ENCODE measurements at regions not wholly inside any gene's neighbourhood (a gene's known extent, or its start where the extent isn't known, plus 50 kb on each side); places are given as distances from the start of the nearest gene placed in this dataset.
"Not testable (repeated sequence)": the region's sequence is repeated elsewhere in the genome, so short reads cannot be mapped to it uniquely, and the experiment has no call there.

DNA sequence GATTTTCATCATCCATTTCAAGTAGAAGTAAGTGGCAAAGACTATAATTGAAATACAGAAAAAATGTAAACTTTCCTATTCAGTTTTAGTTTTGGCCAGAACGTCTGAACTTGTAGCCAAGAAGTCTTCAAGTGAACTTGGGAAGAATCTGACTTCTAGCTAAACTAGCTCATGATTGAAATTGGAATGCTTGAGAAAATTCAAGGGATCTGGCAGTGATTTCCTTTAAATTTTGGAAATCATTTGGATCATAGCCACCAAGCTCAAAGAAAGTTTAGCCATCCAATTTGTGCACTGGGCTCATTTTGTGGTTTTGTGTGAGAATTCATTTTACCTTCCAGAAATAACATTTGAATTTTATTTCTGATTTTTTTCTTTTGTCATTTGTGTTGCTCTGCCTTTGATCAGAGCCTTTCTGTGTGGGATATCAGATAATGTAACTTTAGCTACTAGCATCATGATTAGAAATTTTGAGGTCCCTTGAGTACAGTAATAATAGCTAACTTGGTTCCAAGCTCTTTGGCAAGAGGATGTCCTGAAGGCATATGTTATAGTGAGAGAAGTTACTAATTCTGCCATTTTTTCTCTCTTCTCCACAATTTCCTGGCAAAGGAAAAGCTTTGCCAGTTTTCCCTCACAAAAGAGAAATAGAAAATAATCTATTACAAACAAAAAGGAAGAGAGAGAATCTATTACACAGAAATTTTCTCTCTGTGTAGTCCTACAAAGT is 2123.7 kb upstream of the RAG2 start:
- no peak for DNase-seq
- Histone ChIP-seq H4K20me1 (ENCODE audit: insufficient read depth, low read depth, low read length) (no peaks in the 10 kb centered on the region), H3K9me3 (ENCODE audit: low read length) (peaks cover 27% of the 10 kb centered on the region; the same call in 1 of the 2 replicates), H2AFZ (ENCODE audit: low read length) (no peak overlapping the region), H3K27ac (ENCODE audit: low read length) (no peak overlapping the region), H3K36me3 (ENCODE audit: insufficient read depth, low read length) (no peaks in the 10 kb centered on the region), H3K4me3 (ENCODE audit: low read length) (no peak overlapping the region), H3K4me1 (ENCODE audit: low read length) (no peaks in the 10 kb centered on the region), H3K27me3 (ENCODE audit: low read length) (no peaks in the 10 kb centered on the region), H3K9me2 (replicated peaks; ENCODE audit: insufficient read depth, low read length) (no peaks in the 10 kb centered on the region), H3K9ac (ENCODE audit: low read length) (no peak overlapping the region), H3K79me2 (ENCODE audit: low read length) (no peaks in the 10 kb centered on the region), H3K4me2 (ENCODE audit: low read depth, low read length, poor library complexity, severe bottlenecking) (no peak overlapping the region)

DNA sequence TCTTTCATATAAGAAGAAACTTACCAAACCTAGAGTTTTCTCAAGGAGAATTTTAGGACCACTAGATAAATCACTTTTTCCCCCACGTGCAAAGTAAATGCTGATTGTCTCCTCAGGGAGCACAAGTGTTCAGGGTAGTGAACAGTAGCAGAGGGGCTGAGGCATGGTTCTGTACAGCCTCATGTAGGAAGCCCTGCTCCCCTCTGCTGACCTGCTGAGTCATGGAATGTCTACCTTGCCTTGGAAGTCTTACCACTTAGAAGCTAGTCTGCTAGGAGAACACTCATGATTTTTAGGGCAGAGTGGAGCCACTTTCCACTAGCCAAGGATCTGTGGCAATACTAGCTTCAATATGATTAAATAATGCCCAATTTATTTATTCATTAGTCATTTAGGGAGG is 2120.6 kb upstream of the RAG2 start:
- H3K9me2 ChIP-seq (replicated peaks; ENCODE audit: insufficient read depth, low read length), result no peaks in the 10 kb centered on the region
- no peaks in the 10 kb centered on the region for H4K20me1 ChIP-seq (ENCODE audit: insufficient read depth, low read depth, low read length)
- H3K4me2 ChIP-seq (ENCODE audit: low read depth, low read length, poor library complexity, severe bottlenecking), result no peak overlapping the region
- no peaks in the 10 kb centered on the region for H3K79me2 ChIP-seq (ENCODE audit: low read length)
- no peak overlapping the region for H3K9ac ChIP-seq (ENCODE audit: low read length)
- H3K4me3 ChIP-seq (ENCODE audit: low read length), result no peak overlapping the region
- no peaks in the 10 kb centered on the region for H3K27me3 ChIP-seq (ENCODE audit: low read length)
- no peak overlapping the region for H3K27ac ChIP-seq (ENCODE audit: low read length)
- H2AFZ ChIP-seq (ENCODE audit: low read length), result no peak overlapping the region
- H3K4me1 ChIP-seq (ENCODE audit: low read length), result no peaks in the 10 kb centered on the region
- H3K36me3 ChIP-seq (ENCODE audit: insufficient read depth, low read length), result no peaks in the 10 kb centered on the region
- DNase-seq, result no peak
- peaks cover 50% of the 10 kb centered on the region; the same call in 1 of the 2 replicates for H3K9me3 ChIP-seq (ENCODE audit: low read length)

DNA sequence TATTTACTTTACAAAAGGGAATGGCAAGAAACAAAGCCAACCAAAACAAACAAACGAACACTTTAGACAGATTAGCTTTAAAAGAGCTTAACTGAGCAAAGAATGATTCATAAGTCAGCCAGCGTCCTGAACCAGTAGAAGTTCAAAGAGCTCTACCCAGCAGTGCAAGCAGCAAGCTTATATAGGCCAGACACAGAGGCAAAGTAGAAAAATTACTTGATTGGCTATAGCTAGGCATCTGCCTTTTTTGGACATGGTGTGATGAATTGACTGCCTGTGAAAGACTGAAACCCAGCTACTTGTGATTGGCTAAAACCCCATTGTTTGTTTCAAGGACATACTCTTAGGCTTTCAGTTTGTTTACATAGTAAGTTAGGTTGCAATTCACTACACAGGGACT is 2120.0 kb upstream of the RAG2 start:
- no peaks in the 10 kb centered on the region for H3K79me2 ChIP-seq (ENCODE audit: low read length)
- no peak overlapping the region for H2AFZ ChIP-seq (ENCODE audit: low read length)
- H3K9me2 ChIP-seq (replicated peaks; ENCODE audit: insufficient read depth, low read length), result no peaks in the 10 kb centered on the region
- no peaks in the 10 kb centered on the region for H3K36me3 ChIP-seq (ENCODE audit: insufficient read depth, low read length)
- H3K4me3 ChIP-seq (ENCODE audit: low read length), result no peak overlapping the region
- no peak for DNase-seq
- no peaks in the 10 kb centered on the region for H3K27me3 ChIP-seq (ENCODE audit: low read length)
- H3K4me2 ChIP-seq (ENCODE audit: low read depth, low read length, poor library complexity, severe bottlenecking), result no peak overlapping the region
- H3K4me1 ChIP-seq (ENCODE audit: low read length), result no peaks in the 10 kb centered on the region
- peaks cover 52% of the 10 kb centered on the region; the same call in 1 of the 2 replicates for H3K9me3 ChIP-seq (ENCODE audit: low read length)
- no peak overlapping the region for H3K27ac ChIP-seq (ENCODE audit: low read length)
- no peak overlapping the region for H3K9ac ChIP-seq (ENCODE audit: low read length)
- H4K20me1 ChIP-seq (ENCODE audit: insufficient read depth, low read depth, low read length), result no peaks in the 10 kb centered on the region

DNA sequence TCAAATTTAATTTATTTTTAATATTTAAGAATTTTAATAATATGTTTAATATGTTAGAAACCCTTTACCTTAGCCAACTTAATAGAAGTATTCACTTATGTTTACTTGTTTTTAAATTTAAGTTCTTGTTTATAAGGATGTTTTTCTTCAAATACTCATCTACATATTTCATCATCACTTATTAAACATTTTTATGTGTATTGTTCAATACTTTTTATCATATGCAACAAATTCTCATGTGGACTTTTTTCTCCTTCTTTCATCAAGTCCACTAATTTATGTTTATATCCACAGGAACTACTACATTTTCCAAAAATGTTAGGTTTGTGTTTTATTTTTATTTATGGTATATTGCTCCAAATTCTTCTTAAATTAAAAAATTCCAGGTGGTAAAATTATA is 2113.1 kb upstream of the RAG2 start:
- no peaks in the 10 kb centered on the region for H3K9me2 ChIP-seq (replicated peaks; ENCODE audit: insufficient read depth, low read length)
- DNase-seq, result no peak
- H3K4me1 ChIP-seq (ENCODE audit: low read length), result no peaks in the 10 kb centered on the region
- H3K9ac ChIP-seq (ENCODE audit: low read length), result no peak overlapping the region
- no peak overlapping the region for H2AFZ ChIP-seq (ENCODE audit: low read length)
- H3K4me3 ChIP-seq (ENCODE audit: low read length), result no peak overlapping the region
- no peaks in the 10 kb centered on the region for H3K36me3 ChIP-seq (ENCODE audit: insufficient read depth, low read length)
- H3K79me2 ChIP-seq (ENCODE audit: low read length), result no peaks in the 10 kb centered on the region
- H3K4me2 ChIP-seq (ENCODE audit: low read depth, low read length, poor library complexity, severe bottlenecking), result no peak overlapping the region
- H3K27me3 ChIP-seq (ENCODE audit: low read length), result no peaks in the 10 kb centered on the region
- H4K20me1 ChIP-seq (ENCODE audit: insufficient read depth, low read depth, low read length), result no peaks in the 10 kb centered on the region
- peaks cover 30% of the 10 kb centered on the region for H3K9me3 ChIP-seq (ENCODE audit: low read length)
- no peak overlapping the region for H3K27ac ChIP-seq (ENCODE audit: low read length)

DNA sequence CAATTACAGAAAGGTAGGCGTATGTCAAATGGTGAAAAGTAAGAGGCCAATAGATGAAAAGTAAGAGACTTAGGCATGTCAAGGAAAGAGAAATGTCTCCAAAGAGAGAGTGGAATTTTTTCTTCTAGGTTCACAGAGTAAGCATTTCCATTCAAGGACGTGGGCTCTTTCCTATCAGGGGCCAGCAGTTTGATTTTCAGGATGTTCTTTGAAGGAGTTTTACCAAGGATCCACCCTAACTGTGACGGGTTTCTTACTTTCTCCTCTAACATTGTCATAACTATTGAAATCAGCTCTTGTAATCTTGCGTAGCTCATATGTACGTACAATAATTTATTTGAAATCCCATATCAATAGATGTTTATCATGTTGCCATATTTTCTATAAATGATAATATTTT is 2112.2 kb upstream of the RAG2 start:
- no peak overlapping the region for H2AFZ ChIP-seq (ENCODE audit: low read length)
- H3K27ac ChIP-seq (ENCODE audit: low read length), result no peak overlapping the region
- H3K4me3 ChIP-seq (ENCODE audit: low read length), result no peak overlapping the region
- DNase-seq, result no peak
- no peaks in the 10 kb centered on the region for H3K4me1 ChIP-seq (ENCODE audit: low read length)
- peaks cover 28% of the 10 kb centered on the region for H3K9me3 ChIP-seq (ENCODE audit: low read length)
- H3K9ac ChIP-seq (ENCODE audit: low read length), result no peak overlapping the region
- no peaks in the 10 kb centered on the region for H4K20me1 ChIP-seq (ENCODE audit: insufficient read depth, low read depth, low read length)
- H3K79me2 ChIP-seq (ENCODE audit: low read length), result no peaks in the 10 kb centered on the region
- no peak overlapping the region for H3K4me2 ChIP-seq (ENCODE audit: low read depth, low read length, poor library complexity, severe bottlenecking)
- no peaks in the 10 kb centered on the region for H3K9me2 ChIP-seq (replicated peaks; ENCODE audit: insufficient read depth, low read length)
- H3K36me3 ChIP-seq (ENCODE audit: insufficient read depth, low read length), result no peaks in the 10 kb centered on the region
- no peaks in the 10 kb centered on the region for H3K27me3 ChIP-seq (ENCODE audit: low read length)

DNA sequence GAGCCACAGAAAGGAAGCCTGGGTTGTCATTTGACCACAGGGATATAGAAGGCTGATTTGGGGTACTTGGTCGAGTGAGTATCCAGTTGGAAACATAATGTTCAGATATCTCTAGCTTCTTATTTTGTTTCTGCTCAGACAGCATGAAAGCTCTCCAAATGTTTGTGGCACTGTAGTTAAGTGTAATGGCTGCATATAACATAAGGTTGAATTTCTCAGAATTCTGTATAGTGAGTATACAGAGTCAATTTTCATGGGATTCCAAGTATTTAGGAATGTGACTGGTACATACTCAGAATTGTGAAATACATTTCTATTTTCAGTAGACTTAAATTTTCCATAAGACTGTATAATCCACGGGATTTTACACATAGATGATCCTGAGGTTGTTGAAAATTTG is 2102.1 kb upstream of the RAG2 start:
- Histone ChIP-seq H3K4me2 (ENCODE audit: low read depth, low read length, poor library complexity, severe bottlenecking) (no peak overlapping the region), H3K27me3 (ENCODE audit: low read length) (no peaks in the 10 kb centered on the region), H3K9me3 (ENCODE audit: low read length) (peaks cover 21% of the 10 kb centered on the region), H2AFZ (ENCODE audit: low read length) (no peak overlapping the region), H3K4me3 (ENCODE audit: low read length) (no peak overlapping the region), H3K9me2 (replicated peaks; ENCODE audit: insufficient read depth, low read length) (no peaks in the 10 kb centered on the region), H3K36me3 (ENCODE audit: insufficient read depth, low read length) (no peaks in the 10 kb centered on the region), H3K27ac (ENCODE audit: low read length) (no peak overlapping the region), H3K79me2 (ENCODE audit: low read length) (no peaks in the 10 kb centered on the region), H4K20me1 (ENCODE audit: insufficient read depth, low read depth, low read length) (no peaks in the 10 kb centered on the region), H3K9ac (ENCODE audit: low read length) (no peak overlapping the region), H3K4me1 (ENCODE audit: low read length) (no peaks in the 10 kb centered on the region)
- DNase-seq, result no peak

DNA sequence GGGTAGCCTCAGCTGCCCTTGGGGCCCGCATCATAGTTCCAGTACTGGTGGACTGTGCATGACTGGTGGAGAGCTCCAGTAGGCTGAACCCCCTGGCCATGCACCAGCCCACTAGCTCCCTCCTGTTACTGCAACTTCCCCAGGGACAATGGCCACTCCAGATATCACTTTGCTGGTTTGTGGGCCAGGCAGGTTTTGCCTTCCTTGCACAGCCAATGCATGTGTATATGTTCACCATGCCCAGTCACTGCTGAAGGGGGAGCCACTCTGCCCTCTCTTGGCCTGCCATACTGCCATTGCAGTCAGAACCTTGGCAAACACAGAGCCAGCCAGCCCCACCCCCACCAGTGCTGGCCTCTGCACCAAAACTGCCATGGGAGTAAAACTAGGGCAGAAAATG is 2095.3 kb upstream of the RAG2 start:
- Histone ChIP-seq H3K27me3 (ENCODE audit: low read length) (no peaks in the 10 kb centered on the region), H3K4me2 (ENCODE audit: low read depth, low read length, poor library complexity, severe bottlenecking) (no peak overlapping the region), H3K36me3 (ENCODE audit: insufficient read depth, low read length) (no peaks in the 10 kb centered on the region), H3K9me3 (ENCODE audit: low read length) (peaks cover 22% of the 10 kb centered on the region), H3K4me1 (ENCODE audit: low read length) (no peaks in the 10 kb centered on the region), H3K9ac (ENCODE audit: low read length) (no peak overlapping the region), H3K4me3 (ENCODE audit: low read length) (no peak overlapping the region), H2AFZ (ENCODE audit: low read length) (no peak overlapping the region), H3K9me2 (replicated peaks; ENCODE audit: insufficient read depth, low read length) (no peaks in the 10 kb centered on the region), H3K79me2 (ENCODE audit: low read length) (no peaks in the 10 kb centered on the region), H4K20me1 (ENCODE audit: insufficient read depth, low read depth, low read length) (no peaks in the 10 kb centered on the region), H3K27ac (ENCODE audit: low read length) (no peak overlapping the region)
- DNase-seq, result no peak

DNA sequence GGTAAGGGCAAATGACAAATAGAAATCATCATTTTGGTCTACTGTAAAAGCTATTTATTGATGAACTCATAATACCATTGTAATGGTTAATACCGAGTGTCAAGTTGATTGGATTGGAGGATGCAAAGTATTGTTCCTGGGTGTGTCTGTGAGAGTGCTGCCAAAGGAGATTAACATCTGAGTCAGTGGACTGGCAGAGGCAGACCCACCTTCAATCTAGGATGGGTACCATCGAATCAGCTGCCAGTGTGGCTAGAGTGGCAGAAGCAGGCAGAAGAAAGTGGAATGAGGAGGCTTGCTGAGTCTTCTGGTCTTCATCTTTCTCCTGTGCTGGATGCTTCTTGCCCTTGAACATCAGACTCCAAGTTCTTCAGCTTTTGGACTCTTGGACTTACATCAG is 2092.2 kb upstream of the RAG2 start:
- not testable (repeated sequence) for H3K4me3 ChIP-seq (ENCODE audit: low read length); H3K4me1 ChIP-seq (ENCODE audit: low read length); H3K4me2 ChIP-seq (ENCODE audit: low read depth, low read length, poor library complexity, severe bottlenecking); H2AFZ ChIP-seq (ENCODE audit: low read length); H3K9me2 ChIP-seq (replicated peaks; ENCODE audit: insufficient read depth, low read length); H4K20me1 ChIP-seq (ENCODE audit: insufficient read depth, low read depth, low read length); H3K79me2 ChIP-seq (ENCODE audit: low read length); DNase-seq; H3K27ac ChIP-seq (ENCODE audit: low read length); H3K36me3 ChIP-seq (ENCODE audit: insufficient read depth, low read length); H3K9ac ChIP-seq (ENCODE audit: low read length); H3K27me3 ChIP-seq (ENCODE audit: low read length)
- peaks cover 21% of the 10 kb centered on the region for H3K9me3 ChIP-seq (ENCODE audit: low read length)
